ENCODE measurements at regions not wholly inside any gene's neighbourhood (a gene's known extent, or its start where the extent isn't known, plus 50 kb on each side); places are given as distances from the start of the nearest gene placed in this dataset.

- Histone ChIP-seq H3K9me3 (ENCODE audit: control insufficient read depth, insufficient read depth, low read length) (no peaks in the 10 kb centered on the region), H3K4me1 (ENCODE audit: control insufficient read depth, insufficient read depth, low read length) (no peaks in the 10 kb centered on the region), H3K36me3 (ENCODE audit: control insufficient read depth, insufficient read depth, low read length) (no peaks in the 10 kb centered on the region), H3K4me3 (ENCODE audit: low read length) (no peak overlapping the region), H3K27me3 (ENCODE audit: control insufficient read depth, insufficient read depth, low read length) (no peaks in the 10 kb centered on the region), H3K27ac (ENCODE audit: low read length) (no peak overlapping the region)
- peaks cover 0 to 7% of the 10 kb centered on the region in 2 donors for H3K27me3 Mint-ChIP-seq (ENCODE audit: low read depth in 2 of 2)
- intact Hi-C loops (cut with micrococcal nuclease) = no loop called here
- 91% methylated on average over 3 of the region's 3 CpGs for WGBS (ENCODE audit: insufficient coverage)
- ATAC-seq (no peak), DNase-seq (no peak)
- H3K4me1 Mint-ChIP-seq = no peaks in the 10 kb centered on the region
- H3K27ac Mint-ChIP-seq = no peak overlapping the region
- H3K4me3 Mint-ChIP-seq = no peak overlapping the region
- no peaks in the 10 kb centered on the region for H3K36me3 Mint-ChIP-seq
- H3K9me3 Mint-ChIP-seq = no peaks in the 10 kb centered on the region
- TF ChIP-seq CTCF (IDR thresholded peaks at IDR 0.05) = no peak
Measured at GRCh38 chr18:8504424-8504823, 104.8 kb upstream of the RAB12 start.

GRCh38 chr18:8504880-8505435, 104.3 kb upstream of the RAB12 start:
- no peaks in the 10 kb centered on the region for H3K36me3 ChIP-seq (ENCODE audit: control insufficient read depth, insufficient read depth, low read length)
- ATAC-seq (no peak), DNase-seq (no peak)
- H3K27ac ChIP-seq (ENCODE audit: low read length) = no peak overlapping the region
- no peaks in the 10 kb centered on the region for H3K27me3 ChIP-seq (ENCODE audit: control insufficient read depth, insufficient read depth, low read length)
- H3K4me1 ChIP-seq (ENCODE audit: control insufficient read depth, insufficient read depth, low read length) = no peaks in the 10 kb centered on the region
- Mint-ChIP-seq H3K4me1 (no peaks in the 10 kb centered on the region), H3K27ac (no peak overlapping the region), H3K4me3 (no peak overlapping the region), H3K36me3 (no peaks in the 10 kb centered on the region), H3K27me3 (ENCODE audit: low read depth in 2 of 2) (peaks cover 0 to 7% of the 10 kb centered on the region in 2 donors), H3K9me3 (no peaks in the 10 kb centered on the region)
- H3K4me3 ChIP-seq (ENCODE audit: low read length) = no peak overlapping the region
- TF ChIP-seq CTCF (IDR thresholded peaks at IDR 0.05) = no peak
- WGBS (ENCODE audit: insufficient coverage) = 84% methylated on average over 9 of the region's 9 CpGs
- intact Hi-C loops (cut with micrococcal nuclease) = no loop called here
- H3K9me3 ChIP-seq (ENCODE audit: control insufficient read depth, insufficient read depth, low read length) = no peaks in the 10 kb centered on the region

GRCh38 chr18:8506251-8507049, 102.8 kb upstream of the RAB12 start:
- Mint-ChIP-seq H3K4me3 (no peak overlapping the region), H3K9me3 (no peaks in the 10 kb centered on the region), H3K36me3 (no peaks in the 10 kb centered on the region), H3K27me3 (ENCODE audit: low read depth in 2 of 2) (peaks cover 0 to 7% of the 10 kb centered on the region in 2 donors), H3K4me1 (no peaks in the 10 kb centered on the region), H3K27ac (no peak overlapping the region)
- 91% methylated on average over 10 of the region's 10 CpGs for WGBS (ENCODE audit: insufficient coverage)
- intact Hi-C loops (cut with micrococcal nuclease) = no loop called here
- no peak for ATAC-seq
- H3K4me1 ChIP-seq (ENCODE audit: control insufficient read depth, insufficient read depth, low read length) = no peaks in the 10 kb centered on the region
- DNase-seq = no peak
- H3K36me3 ChIP-seq (ENCODE audit: control insufficient read depth, insufficient read depth, low read length) = no peaks in the 10 kb centered on the region
- H3K27ac ChIP-seq (ENCODE audit: low read length) = no peak overlapping the region
- TF ChIP-seq CTCF (IDR thresholded peaks at IDR 0.05) = no peak
- no peaks in the 10 kb centered on the region for H3K27me3 ChIP-seq (ENCODE audit: control insufficient read depth, insufficient read depth, low read length)
- H3K4me3 ChIP-seq (ENCODE audit: low read length) = no peak overlapping the region
- H3K9me3 ChIP-seq (ENCODE audit: control insufficient read depth, insufficient read depth, low read length) = no peaks in the 10 kb centered on the region
